PC-9 (cell line): ENCODE measurements at regions not wholly inside any gene's neighbourhood (a gene's known extent, or its start where the extent isn't known, plus 50 kb on each side); places are given as distances from the start of the nearest gene placed in this dataset.
"Not testable (repeated sequence)": the region's sequence is repeated elsewhere in the genome, so short reads cannot be mapped to it uniquely, and the experiment has no call there.

Source experiments
- EZH2 ChIP-seq: fragments of 200-600 bp; sonication (generic); IDR thresholded peaks from 2 replicates; pipeline ENCODE4 v1.8.0; 2017; ENCODE audit warnings: antibody characterized with exemption, low read depth
- TF ChIP-seq, protein P1 (sequence below): fragments of 200-600 bp; sonication (generic); conservative IDR thresholded peaks from 2 replicates; pipeline ENCODE4 v1.6.1; 2017; ENCODE audit warnings: mixed run types, antibody characterized with exemption, mild to moderate bottlenecking, moderate library complexity

DNA sequence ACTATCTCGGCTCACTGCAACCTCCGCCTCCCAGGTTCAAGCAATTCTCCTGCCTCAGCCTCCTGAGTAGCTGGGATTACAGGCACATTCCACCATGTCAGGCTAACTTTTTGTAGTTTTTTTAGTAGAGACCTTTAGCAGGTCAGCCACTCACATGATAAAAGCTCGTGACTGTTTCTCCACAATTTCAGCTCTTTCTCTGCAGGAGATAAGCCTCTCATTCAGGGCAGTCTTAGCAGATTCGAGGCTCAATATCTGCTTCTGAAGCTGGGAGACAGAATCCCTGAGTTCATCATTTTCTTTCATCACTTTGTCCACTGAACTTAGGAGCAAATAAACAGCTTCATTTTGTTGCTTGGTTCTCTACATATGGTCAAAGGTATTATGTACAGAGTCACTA, 345.9 kb upstream of the NDST4 start:
- TF ChIP-seq, protein P1, sequence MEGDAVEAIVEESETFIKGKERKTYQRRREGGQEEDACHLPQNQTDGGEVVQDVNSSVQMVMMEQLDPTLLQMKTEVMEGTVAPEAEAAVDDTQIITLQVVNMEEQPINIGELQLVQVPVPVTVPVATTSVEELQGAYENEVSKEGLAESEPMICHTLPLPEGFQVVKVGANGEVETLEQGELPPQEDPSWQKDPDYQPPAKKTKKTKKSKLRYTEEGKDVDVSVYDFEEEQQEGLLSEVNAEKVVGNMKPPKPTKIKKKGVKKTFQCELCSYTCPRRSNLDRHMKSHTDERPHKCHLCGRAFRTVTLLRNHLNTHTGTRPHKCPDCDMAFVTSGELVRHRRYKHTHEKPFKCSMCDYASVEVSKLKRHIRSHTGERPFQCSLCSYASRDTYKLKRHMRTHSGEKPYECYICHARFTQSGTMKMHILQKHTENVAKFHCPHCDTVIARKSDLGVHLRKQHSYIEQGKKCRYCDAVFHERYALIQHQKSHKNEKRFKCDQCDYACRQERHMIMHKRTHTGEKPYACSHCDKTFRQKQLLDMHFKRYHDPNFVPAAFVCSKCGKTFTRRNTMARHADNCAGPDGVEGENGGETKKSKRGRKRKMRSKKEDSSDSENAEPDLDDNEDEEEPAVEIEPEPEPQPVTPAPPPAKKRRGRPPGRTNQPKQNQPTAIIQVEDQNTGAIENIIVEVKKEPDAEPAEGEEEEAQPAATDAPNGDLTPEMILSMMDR, result not testable (repeated sequence)
- TF ChIP-seq EZH2, result not testable (repeated sequence)
